Transverse colon (tissue), 4 donors: ENCODE measurements at regions not wholly inside any gene's neighbourhood (a gene's known extent, or its start where the extent isn't known, plus 50 kb on each side); places are given as distances from the start of the nearest gene placed in this dataset.

Experiments
- DNase-seq: peaks from one replicate; pipeline ENCODE4 v3.0.0-alpha.2; 2019
- H3K27ac ChIP-seq, 4 donors: fragments of 200-600 bp; sonication (generic); 2 replicates each; pipeline ENCODE4 v1.5.1; 2016 to 2018; ENCODE audit warnings: inconsistent platforms in 4 of 4
- H3K27me3 ChIP-seq: fragments of 200-600 bp; sonication (generic); 2 replicates; pipeline ENCODE4 v1.5.1; 2017; ENCODE audit warnings: inconsistent platforms
- H3K36me3 ChIP-seq, 4 donors: fragments of 200-600 bp; sonication (generic); 2 replicates each; pipeline ENCODE4 v1.5.1; 2017 to 2019; ENCODE audit warnings: inconsistent platforms in 4 of 4
- H3K4me1 ChIP-seq, 4 donors: fragments of 200-600 bp; sonication (generic); 2 replicates each; pipeline ENCODE4 v1.5.1; 2017 to 2020; ENCODE audit warnings: inconsistent platforms in 4 of 4
- H3K4me3 ChIP-seq, 4 donors: fragments of 200-600 bp; sonication (generic); 1 replicate in 1 of 4; 2 replicates in 3 of 4; pipeline versions ENCODE4 v1.5.1 to v1.6.1; 2017 to 2019; ENCODE audit warnings: inconsistent platforms in 4 of 4
- H3K9me3 ChIP-seq, 2 donors: fragments of 200-600 bp; sonication (generic); 2 replicates each; pipeline ENCODE4 v1.5.1; 2017 to 2019; ENCODE audit warnings: inconsistent platforms in 2 of 2
- CTCF ChIP-seq, 5 experiments: fragments of 200-600 bp in 3 of 5; fragments of 450-650 bp in 2 of 5; sonication (generic) in 3 of 5; IDR thresholded peaks; 1 replicate in 2 of 5; 2 replicates in 3 of 5; pipeline ENCODE4 v1.5.1; 2016 to 2017; ENCODE audit warnings: antibody characterized with exemption in 5 of 5, inconsistent platforms in 3 of 5, mild to moderate bottlenecking in 2 of 5, moderate library complexity in 1 of 5
- EP300 ChIP-seq: sonication (generic); formaldehyde crosslinking; IDR thresholded peaks from one replicate; pipeline ENCODE4 v1.6.1; 2017; ENCODE audit warnings: antibody characterized with exemption, low read depth
- POLR2A ChIP-seq: fragments of 450-650 bp; IDR thresholded peaks from one replicate; pipeline ENCODE4 v1.6.1; 2016; ENCODE audit warnings: antibody characterized with exemption, mild to moderate bottlenecking, moderate library complexity
- POLR2AphosphoS5 ChIP-seq, 3 donors: sonication (generic); formaldehyde crosslinking; IDR thresholded peaks; one replicate each; pipeline ENCODE4 v1.6.1; 2016; ENCODE audit warnings: antibody characterized with exemption in 3 of 3
- WGBS, 2 donors: methylation state at CpG; one replicate each; pipeline ENCODE4 v1.1.5; 2018; ENCODE audit warnings: low coverage in 1 of 2; 5-methylcytosine and 5-hydroxymethylcytosine counted together
- in situ Hi-C, 4 donors: fragments of 200-750 bp; cut with MboI; loops; one replicate each; pipeline versions ENCODE4 v1.15.0 to v1.15.1; 2017; ENCODE audit warnings: low sequenced_read_pairs in 3 of 4, low pct_ligation_motif_present in 1 of 4, low pct_unique_long_range_greater_than_20kb in 1 of 4
- intact Hi-C: fragments of 100-400 bp; cut with DNase I; formaldehyde crosslinking; loops from one replicate; pipeline ENCODE4 v1.15.1; 2023; ENCODE audit warnings: low total_unique reads

GRCh38 chr10:64503429-64503828, 982.2 kb downstream of the REEP3 start:
- Histone ChIP-seq H3K9me3 (peaks cover 0 to 3% of the 10 kb centered on the region in 2 donors), H3K27me3 (no peaks in the 10 kb centered on the region), H3K36me3 (no peaks in the 10 kb centered on the region), H3K4me3 (no peak overlapping the region), H3K4me1 (no peaks in the 10 kb centered on the region), H3K27ac (no peak overlapping the region)
- WGBS, 2 donors: 44 to 60% methylated on average over 2 to 3 of the region's 3 CpGs
- no peak for DNase-seq
- TF ChIP-seq POLR2A: no peak
- TF ChIP-seq POLR2AphosphoS5 (IDR thresholded peaks at IDR 0.05): no peak
- TF ChIP-seq CTCF (IDR thresholded peaks at IDR 0.05): no peak
- no peak for TF ChIP-seq EP300
- in situ Hi-C loops: no loop called here
- intact Hi-C loops: no loop called here

- 50 to 100% methylated on average over 1 of the region's 1 CpG for whole genome bisulfite sequencing, 2 donors
- no peaks in the 10 kb centered on the region for H3K4me1 ChIP-seq
- intact Hi-C loops: loop anchor here (5.0 kb wide), 1 partner anchor 572 kb away; no protein-coding TSS in a partner anchor
- H3K27ac ChIP-seq: no peak overlapping the region
- no peaks in the 10 kb centered on the region for H3K9me3 ChIP-seq
- no peak for DNase-seq
- no peaks in the 10 kb centered on the region for H3K27me3 ChIP-seq
- in situ Hi-C loops: no loop called here
- TF ChIP-seq CTCF (IDR thresholded peaks at IDR 0.05): no peak
- TF ChIP-seq POLR2AphosphoS5 (IDR thresholded peaks at IDR 0.05): no peak
- TF ChIP-seq POLR2A: no peak
- no peak for TF ChIP-seq EP300
- no peaks in the 10 kb centered on the region for H3K36me3 ChIP-seq
- H3K4me3 ChIP-seq: no peak overlapping the region
Observed at GRCh38 chr10:64505501-64505900, 984.3 kb downstream of the REEP3 start.

GRCh38 chr10:64506963-64507362, 985.8 kb downstream of the REEP3 start:
- H3K27ac ChIP-seq: no peak overlapping the region
- intact Hi-C loops: loop anchor here (5.0 kb wide), 1 partner anchor 570 kb away; no protein-coding TSS in a partner anchor
- TF ChIP-seq EP300 (no peak), POLR2A (no peak), CTCF (IDR thresholded peaks at IDR 0.05) (no peak), POLR2AphosphoS5 (IDR thresholded peaks at IDR 0.05) (no peak)
- H3K4me3 ChIP-seq: no peak overlapping the region
- H3K36me3 ChIP-seq: no peaks in the 10 kb centered on the region
- WGBS, 2 donors: 38 to 55% methylated on average over 1 to 3 of the region's 3 CpGs
- H3K27me3 ChIP-seq: no peaks in the 10 kb centered on the region
- no peak for DNase-seq
- no peaks in the 10 kb centered on the region for H3K4me1 ChIP-seq
- H3K9me3 ChIP-seq: no peaks in the 10 kb centered on the region
- in situ Hi-C loops: no loop called here

GRCh38 chr10:64507651-64508028, 986.4 kb downstream of the REEP3 start:
- H3K36me3 ChIP-seq: no peaks in the 10 kb centered on the region
- in situ Hi-C loops: no loop called here
- no peaks in the 10 kb centered on the region for H3K27me3 ChIP-seq
- H3K4me1 ChIP-seq: no peaks in the 10 kb centered on the region
- 39 to 63% methylated on average over 2 of the region's 2 CpGs for WGBS, 2 donors
- no peaks in the 10 kb centered on the region for H3K9me3 ChIP-seq
- H3K27ac ChIP-seq: no peak overlapping the region
- TF ChIP-seq EP300 (no peak), POLR2A (no peak)
- no peak for DNase-seq
- intact Hi-C loops: loop anchor here (5.0 kb wide), 1 partner anchor 570 kb away; no protein-coding TSS in a partner anchor
- H3K4me3 ChIP-seq: no peak overlapping the region

GRCh38 chr10:64508029-64508661, 986.9 kb downstream of the REEP3 start:
- intact Hi-C loops: loop anchor here (5.0 kb wide), 1 partner anchor 569 kb away; no protein-coding TSS in a partner anchor
- no peaks in the 10 kb centered on the region for H3K4me1 ChIP-seq
- H3K9me3 ChIP-seq: no peaks in the 10 kb centered on the region
- WGBS, 2 donors: 33 to 45% methylated on average over 1 to 2 of the region's 2 CpGs
- no peak for DNase-seq
- no peaks in the 10 kb centered on the region for H3K36me3 ChIP-seq
- H3K27ac ChIP-seq: no peak overlapping the region
- H3K4me3 ChIP-seq: no peak overlapping the region
- in situ Hi-C loops: no loop called here
- no peaks in the 10 kb centered on the region for H3K27me3 ChIP-seq
- TF ChIP-seq POLR2A (no peak), POLR2AphosphoS5 (IDR thresholded peaks at IDR 0.05) (no peak)
